Bronchial epithelial cell (primary cell): ENCODE measurements at regions not wholly inside any gene's neighbourhood (a gene's known extent, or its start where the extent isn't known, plus 50 kb on each side); places are given as distances from the start of the nearest gene placed in this dataset.

Experiments
- DNase-seq: peaks from one replicate; pipeline ENCODE4 v3.0.0-alpha.2; 2010; ENCODE audit warnings: low read depth
- FAIRE-seq: peaks from 2 replicates; lab custom pipeline; 2011; peaks lifted over from hg19 to GRCh38; lab: Jason Lieb, UNC
- H3K27me3 ChIP-seq: 2 replicates; pipeline ENCODE4 v1.5.1; 2011; ENCODE audit warnings: low read length; ENCODE audit not compliant: control insufficient read depth, insufficient read depth
- H3K36me3 ChIP-seq: 2 replicates; pipeline ENCODE4 v1.5.1; 2011; ENCODE audit warnings: low read length; ENCODE audit not compliant: control insufficient read depth, insufficient read depth
- H3K4me3 ChIP-seq: 2 replicates; pipeline ENCODE4 v1.5.1; 2011; ENCODE audit warnings: mild to moderate bottlenecking, low read depth, low read length, control low read depth
- TF ChIP-seq, protein P1 (sequence below): IDR thresholded peaks from 2 replicates; pipeline ENCODE4 v1.5.1; 2011; ENCODE audit warnings: mild to moderate bottlenecking, moderate library complexity, low read length, control low read depth, inconsistent platforms; ENCODE audit not compliant: insufficient read depth, severe bottlenecking

DNA sequence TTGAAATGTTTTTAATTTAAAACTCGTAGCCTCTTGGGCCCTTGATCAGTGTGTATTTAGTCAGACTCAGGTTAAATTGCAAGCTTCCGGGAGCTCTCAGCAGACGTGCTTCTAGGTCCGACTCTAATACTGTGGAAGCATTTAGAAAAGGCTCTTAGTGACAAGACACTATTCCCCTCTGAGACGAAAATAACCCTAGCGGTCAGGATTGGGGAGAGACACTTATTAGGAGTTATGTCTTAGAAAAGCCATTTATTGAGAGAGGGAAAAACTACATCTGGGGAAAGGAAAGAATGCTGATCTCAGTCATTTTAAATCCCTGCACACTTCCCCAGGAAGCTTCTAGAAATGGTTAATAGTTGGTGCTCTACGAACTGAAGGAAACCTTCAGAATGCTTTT lies 110.5 kb upstream of the NCK2 start:
- DNase-seq (no peak), FAIRE-seq (no peak)
- peaks cover 12% of the 10 kb centered on the region for H3K27me3 ChIP-seq
- H3K36me3 ChIP-seq, result no peaks in the 10 kb centered on the region
- H3K4me3 ChIP-seq, result no peak overlapping the region
- TF ChIP-seq, protein P1, sequence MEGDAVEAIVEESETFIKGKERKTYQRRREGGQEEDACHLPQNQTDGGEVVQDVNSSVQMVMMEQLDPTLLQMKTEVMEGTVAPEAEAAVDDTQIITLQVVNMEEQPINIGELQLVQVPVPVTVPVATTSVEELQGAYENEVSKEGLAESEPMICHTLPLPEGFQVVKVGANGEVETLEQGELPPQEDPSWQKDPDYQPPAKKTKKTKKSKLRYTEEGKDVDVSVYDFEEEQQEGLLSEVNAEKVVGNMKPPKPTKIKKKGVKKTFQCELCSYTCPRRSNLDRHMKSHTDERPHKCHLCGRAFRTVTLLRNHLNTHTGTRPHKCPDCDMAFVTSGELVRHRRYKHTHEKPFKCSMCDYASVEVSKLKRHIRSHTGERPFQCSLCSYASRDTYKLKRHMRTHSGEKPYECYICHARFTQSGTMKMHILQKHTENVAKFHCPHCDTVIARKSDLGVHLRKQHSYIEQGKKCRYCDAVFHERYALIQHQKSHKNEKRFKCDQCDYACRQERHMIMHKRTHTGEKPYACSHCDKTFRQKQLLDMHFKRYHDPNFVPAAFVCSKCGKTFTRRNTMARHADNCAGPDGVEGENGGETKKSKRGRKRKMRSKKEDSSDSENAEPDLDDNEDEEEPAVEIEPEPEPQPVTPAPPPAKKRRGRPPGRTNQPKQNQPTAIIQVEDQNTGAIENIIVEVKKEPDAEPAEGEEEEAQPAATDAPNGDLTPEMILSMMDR, result no peak

DNA sequence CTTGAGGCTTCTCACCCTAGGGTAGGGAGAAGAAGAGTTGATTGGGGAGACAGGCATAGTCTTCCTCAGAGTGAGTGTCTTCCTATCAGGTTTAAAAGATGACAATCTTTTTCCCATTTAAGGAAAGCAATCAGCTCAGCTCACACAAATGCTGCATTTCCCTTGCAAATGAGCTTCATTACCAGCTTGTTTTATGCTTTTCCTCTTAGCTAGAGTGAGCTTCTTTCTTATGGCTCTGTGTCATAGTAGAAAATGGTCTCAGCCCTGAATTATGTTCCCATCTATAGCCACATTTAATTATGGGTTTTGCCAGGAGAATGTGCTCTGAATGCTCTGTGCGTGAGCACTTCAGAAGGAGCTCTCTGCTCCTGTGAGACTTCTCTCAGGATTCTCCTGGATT lies 112.8 kb upstream of the NCK2 start:
- Histone ChIP-seq H3K4me3 (no peak overlapping the region), H3K36me3 (no peaks in the 10 kb centered on the region), H3K27me3 (peaks cover 20% of the 10 kb centered on the region)
- TF ChIP-seq, protein P1, result no peak
- no peak for DNase-seq
- no peak for FAIRE-seq

DNA sequence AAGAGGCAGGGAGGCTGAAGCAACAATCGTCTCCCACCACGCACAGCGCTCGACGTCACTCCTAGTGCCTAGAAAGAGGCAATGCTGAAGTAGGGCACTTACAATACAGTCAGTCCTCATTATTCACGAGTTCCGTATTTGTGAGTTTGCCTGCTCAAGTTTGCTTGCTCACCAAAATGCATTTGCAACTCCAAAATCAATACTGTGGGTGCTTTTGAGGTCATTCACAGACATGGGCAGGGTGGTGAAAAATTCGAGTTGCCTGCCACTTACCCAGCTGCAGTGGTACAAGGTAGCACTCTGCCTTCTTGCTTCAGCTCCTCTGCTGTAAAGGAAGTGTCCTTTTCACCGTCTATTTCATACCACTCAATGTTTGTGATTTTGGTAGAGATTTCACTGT lies 113.7 kb upstream of the NCK2 start:
- Histone ChIP-seq H3K4me3 (no peak overlapping the region), H3K27me3 (peaks cover 17% of the 10 kb centered on the region)
- FAIRE-seq, result peak; percentile 92

DNA sequence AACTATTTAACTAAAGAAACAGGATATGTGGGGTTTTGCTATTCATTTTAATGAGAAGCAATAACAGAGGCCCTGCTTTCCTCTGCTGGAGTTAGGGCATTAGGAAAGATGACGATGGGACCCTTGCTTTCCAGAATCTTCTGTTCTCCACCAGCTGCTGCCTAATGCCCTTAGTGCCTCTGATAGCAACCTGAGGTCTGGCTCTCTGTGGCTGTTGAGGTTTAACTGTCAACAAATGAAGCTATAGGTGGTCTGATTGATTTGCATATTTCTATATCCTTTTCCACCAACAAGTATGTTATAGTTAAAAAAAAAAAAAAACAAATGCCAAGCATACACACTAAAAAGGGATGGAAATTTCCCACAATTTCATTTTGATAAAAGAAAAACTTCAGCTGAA lies 115.1 kb upstream of the NCK2 start:
- Histone ChIP-seq H3K36me3 (no peaks in the 10 kb centered on the region), H3K4me3 (no peak overlapping the region), H3K27me3 (peaks cover 11% of the 10 kb centered on the region)
- TF ChIP-seq, protein P1, result no peak
- DNase-seq (no peak), FAIRE-seq (no peak)

More for the DNA sequence above, 113.7 kb upstream of the NCK2 start:
- no peaks in the 10 kb centered on the region for H3K36me3 ChIP-seq
- DNase-seq, result no peak
- TF ChIP-seq, protein P1, result no peak

DNA sequence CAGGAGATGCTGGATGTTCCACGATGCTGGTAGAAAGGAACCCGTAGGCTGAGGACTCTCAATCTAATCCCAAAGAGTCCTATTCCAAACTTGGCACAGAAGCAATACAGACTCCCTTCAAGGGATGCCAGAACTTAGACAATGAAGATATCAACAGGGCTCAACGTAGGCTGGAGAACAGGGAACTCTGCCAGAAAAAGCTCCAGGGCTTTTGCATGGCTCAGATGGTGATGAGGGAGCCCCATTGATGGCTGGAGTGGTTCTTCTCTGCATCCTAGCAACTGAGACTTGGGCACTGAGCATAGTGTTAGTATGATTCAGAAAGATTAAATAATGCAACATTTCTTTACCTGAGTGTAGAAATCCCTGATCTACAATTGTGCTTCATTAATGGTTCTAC lies 117.2 kb upstream of the NCK2 start:
- Histone ChIP-seq H3K27me3 (peaks cover 11% of the 10 kb centered on the region), H3K36me3 (no peaks in the 10 kb centered on the region), H3K4me3 (no peak overlapping the region)
- DNase-seq (no peak), FAIRE-seq (no peak)
- TF ChIP-seq, protein P1, result no peak

DNA sequence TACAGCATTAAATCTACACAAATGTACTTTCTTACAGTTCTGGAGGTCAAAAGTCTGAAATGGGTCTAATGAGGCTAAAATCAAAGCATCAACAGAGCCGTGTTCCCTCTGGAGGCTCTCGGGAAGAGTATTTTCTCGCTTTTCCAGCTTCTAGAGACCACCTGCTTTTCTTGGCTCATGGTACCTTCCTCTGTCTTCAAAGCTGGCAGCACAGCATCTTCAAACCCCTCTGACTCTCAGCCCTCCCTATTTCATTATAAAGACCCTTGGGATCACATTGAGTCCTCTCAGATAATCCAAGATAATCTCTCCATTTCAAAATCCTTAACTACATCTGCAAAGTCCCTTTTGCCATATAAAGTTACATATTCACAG lies 117.8 kb upstream of the NCK2 start:
- Histone ChIP-seq H3K36me3 (no peaks in the 10 kb centered on the region), H3K4me3 (no peak overlapping the region), H3K27me3 (peaks cover 11% of the 10 kb centered on the region)
- DNase-seq (no peak), FAIRE-seq (no peak)
- TF ChIP-seq, protein P1, result no peak
